Activated CD4-positive, alpha-beta T cell treated with anti-CD3 and anti-CD28 coated beads, Interleukin-2, Interleukin-4, amounts not matched to agents 100 ng/mL and 50 ng/mL, durations not matched to agents 16 hours and 8 hours (primary cell): ENCODE measurements at regions not wholly inside any gene's neighbourhood (a gene's known extent, or its start where the extent isn't known, plus 50 kb on each side); places are given as distances from the start of the nearest gene placed in this dataset.
A peak's percentile ranks its signal among the peaks of the same experiment; 100 is the strongest.
"Not testable (repeated sequence)": the region's sequence is repeated elsewhere in the genome, so short reads cannot be mapped to it uniquely, and the experiment has no call there.

Experiments used
- DNase-seq: peaks from one replicate; pipeline ENCODE4 v3.0.0-alpha.2; 2020; ENCODE audit warnings: low spot score

DNA sequence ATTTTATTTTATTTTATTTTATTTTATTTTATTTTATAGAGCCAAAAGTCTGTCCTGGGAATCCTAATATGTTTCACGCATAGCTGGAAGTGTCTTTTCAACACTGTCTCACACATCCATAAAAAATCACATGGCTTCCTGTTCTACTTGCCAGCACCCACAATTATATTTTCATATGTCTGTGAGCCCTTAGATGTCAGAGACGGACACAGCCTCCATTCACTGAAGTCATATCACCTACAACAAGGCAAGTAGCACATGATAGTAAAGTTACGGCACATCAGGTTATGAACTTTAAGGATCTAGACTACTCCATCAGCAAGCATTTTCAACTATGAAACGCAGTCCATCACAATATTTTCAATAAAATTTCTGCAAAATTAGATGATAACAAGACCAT lies 168.4 kb downstream of the ZIC4 start:
- DNase-seq = no peak

DNA sequence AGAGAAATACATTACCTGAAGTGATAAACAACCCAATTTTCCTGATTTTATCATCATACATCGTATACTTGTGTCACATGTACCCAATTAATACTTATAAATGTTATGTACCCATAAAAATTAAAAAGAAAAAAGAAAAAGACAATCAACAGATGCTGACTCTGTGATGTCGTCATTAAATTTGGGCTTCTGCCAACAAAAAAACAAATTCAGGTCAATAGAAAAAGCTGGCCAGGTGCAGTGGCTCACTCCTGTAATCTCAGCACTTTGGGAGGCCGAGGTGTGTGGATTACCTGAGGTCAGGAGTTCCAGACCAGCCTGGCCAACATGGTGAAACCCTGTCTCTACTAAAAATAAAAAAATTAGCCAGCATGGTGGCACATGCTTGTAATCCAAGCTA lies 174.4 kb downstream of the ZIC4 start:
- DNase-seq = not testable (repeated sequence)

DNA sequence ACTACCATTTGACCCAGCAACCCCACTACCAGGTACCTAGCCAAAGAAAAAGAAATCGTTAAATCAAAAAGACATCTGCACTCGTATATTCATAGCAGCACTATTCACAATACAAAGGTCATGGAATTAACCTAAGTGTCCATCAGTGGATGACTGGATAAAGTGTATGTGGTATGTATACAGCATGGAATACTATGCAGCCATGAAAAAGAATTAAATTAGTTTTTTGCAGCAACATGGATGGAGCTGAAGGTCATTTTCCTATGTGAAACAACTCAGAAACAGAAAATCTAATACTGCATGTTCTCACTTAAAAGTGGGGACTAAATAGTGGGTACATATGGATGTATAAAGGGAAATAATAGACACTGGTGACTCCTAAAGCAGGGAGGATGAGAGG lies 175.2 kb downstream of the ZIC4 start:
- DNase-seq = no peak

DNA sequence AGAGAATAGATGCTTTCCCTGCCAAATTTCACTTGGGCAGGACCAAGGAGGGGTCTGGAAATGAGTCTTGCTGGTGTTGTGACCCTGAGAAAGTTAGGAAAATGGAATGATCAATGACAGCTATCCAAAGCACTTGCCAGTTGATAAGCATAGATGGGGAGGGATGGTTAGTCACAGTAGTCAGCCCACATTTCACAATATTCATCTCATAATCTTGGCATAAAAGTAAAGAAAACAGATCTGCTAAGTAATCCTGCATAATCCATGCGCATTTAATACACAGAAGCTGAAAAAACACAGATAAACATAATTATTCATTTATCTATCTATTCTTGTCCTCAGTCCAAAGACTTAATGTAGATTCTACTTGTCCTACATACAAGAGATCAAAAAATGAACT lies 184.1 kb downstream of the ZIC4 start:
- DNase-seq = no peak

DNA sequence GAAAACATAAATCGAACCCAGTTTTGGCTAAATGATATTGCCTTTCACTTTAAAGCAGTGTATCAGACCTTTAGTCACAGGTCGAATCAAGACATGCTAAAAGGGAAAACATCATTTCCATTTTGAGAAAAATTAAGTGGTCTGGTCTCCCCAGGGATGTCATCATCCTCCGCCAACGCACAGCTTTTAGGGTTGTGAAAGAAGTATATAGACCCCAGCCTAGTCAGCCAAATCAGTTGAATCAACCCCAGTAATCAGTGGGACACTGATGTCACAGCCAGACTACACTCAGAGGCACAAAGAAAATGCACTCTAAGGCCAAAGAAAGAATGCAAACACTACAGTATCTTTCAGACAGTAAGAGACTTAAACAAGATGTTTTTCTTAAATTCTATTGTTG lies 187.4 kb downstream of the ZIC4 start:
- DNase-seq = no peak

DNA sequence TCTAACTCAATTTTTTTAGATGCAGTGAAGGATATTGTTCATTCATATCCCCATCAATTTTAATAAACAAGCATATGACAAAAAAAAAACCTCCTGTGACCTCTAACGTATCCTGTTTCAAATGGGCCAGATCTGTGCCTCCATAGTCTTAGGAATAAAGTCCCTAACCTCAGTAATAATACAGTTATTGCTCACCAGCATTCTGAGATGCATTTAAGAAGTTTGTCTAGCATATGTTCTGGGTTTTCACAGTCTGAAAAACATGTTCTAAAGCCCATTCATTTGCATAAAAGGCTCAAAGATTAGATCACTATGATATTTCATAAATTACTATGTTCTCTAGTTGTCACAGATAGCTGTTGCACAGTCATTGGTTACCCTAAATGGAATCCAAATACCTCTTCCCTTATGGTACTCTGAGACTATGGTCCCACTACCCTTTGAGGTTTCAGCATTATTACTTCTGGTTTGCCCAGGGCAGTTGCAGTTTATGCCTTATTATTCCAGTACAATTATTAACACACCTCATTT lies 190.1 kb downstream of the ZIC4 start:
- no peak for DNase-seq

DNA sequence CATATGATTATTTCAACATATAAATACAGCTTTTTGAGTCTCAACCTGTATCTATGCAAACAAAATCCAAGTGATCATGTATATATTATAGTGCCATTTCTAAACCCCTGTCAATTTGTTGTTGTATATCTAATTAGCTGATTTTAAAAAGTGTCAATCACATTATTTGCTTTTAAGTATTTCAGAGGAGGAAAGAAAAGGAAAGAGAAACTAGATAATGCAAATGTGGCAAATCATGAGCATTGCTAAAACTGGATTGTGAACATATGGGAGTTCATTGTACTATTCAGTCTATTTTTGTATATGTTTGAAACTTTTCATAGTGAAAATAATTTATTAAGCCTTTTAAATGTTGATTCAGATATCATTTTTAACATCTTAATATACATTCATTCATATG lies 190.7 kb downstream of the ZIC4 start:
- no peak for DNase-seq

DNA sequence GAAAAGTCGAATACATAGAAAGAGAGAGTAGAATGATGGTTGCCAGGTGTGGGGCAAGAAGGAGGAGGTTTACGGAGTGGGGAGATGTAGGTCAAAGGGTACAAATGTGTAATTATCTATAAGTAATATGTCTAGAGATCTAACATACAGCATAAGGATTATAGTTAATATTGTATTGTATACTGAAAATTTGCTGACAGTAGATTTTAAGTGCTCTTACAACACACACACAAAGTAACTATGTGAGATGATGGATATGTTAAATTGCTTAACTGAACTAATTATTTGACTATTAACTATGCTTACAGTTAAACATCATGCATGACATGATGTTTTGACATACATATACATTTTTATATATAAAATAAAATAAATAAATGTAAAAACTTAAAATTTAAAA lies 192.7 kb downstream of the ZIC4 start:
- no peak for DNase-seq

DNA sequence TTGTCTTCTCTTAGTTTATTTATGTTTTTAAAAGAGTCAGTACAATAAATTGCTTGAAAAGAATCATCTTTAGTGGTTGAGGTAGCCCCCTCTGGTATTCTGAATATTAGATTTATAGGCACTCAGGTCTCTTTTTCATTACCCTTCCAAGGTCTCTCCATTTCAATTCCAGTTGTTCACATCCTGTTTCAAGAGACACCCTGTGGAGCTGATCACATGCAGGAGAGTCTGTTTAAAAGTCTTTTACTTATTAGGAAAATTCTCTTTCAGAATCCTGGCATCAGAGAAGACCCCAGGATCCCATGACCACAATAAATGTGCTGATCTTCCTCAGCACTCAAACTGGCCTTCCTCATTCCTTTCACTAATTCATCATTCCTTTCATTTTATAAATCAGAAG lies 195.7 kb downstream of the ZIC4 start:
- no peak for DNase-seq

DNA sequence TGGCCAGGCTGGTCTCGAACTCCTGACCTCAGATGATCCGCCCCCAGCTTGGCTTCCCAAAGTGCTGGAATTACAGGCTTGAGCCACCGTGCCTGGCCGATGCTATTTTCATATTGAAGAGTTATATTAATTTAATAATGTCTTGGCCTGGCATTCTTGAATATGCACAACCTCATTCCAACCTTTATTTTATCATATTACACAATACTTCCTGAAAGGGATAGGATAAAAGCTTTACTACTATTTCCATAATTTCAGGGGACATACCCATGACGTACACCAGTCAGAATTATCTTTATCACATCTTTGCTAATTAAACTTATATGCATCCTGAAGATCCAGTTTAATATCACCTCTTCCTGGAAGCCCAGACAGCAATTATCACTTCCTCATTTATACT lies 205.3 kb downstream of the ZIC4 start:
- no peak for DNase-seq

DNA sequence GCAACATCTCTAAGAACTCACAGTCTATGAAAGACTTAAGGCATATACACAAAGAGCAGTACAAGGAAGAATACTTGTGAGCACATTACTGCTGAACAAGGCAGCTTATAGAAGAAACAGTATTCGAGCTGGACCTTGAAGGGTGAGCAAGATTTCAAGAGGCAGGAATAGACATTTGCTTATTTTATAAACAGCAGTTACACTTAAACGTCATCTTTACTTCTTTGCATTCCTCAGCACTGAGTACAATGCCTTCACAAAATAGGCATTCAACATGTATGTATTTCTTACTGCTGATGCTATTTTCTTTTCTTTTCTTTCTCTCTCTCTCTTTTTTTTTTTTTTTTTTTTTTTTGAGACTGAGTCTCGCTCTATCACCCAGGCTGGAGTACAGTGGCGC lies 205.8 kb downstream of the ZIC4 start:
- DNase-seq = no peak

DNA sequence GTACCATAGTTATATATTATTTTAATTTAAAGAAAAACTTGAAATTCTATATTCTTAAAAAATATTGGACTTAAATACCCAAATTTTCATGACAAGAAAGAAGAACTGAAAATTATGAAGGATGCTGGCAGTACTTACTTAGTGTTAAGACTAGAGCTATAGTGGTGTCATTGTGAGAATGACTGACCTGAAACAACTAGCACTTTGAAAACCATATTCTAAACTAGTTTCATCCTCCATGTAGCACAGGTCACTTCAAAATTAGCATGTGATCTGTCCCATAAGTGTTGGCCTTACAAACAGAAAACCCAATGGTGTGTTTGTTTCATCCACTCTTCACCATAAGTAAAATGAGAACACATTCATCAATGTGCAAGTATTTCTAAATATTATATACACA lies 208.6 kb downstream of the ZIC4 start:
- no peak for DNase-seq

DNA sequence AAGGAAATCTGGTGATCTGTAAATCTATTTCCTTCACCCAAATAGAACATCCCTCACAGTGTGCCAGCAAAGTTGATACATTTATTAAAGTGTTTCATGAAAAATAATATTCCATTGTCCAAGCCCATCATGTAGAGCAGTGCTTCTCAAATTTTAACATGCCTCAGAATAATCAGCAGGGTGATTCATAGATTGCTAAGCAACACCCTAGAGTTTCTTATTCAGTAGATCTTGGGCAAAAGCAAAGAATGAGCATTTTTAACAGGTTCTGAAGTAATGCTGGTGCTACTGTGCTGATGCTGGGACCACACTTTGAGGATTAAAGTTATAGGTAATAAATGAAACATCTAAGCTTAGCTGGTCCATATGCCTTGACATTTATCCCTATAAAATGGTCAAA lies 210.5 kb downstream of the ZIC4 start:
- DNase-seq = no peak

DNA sequence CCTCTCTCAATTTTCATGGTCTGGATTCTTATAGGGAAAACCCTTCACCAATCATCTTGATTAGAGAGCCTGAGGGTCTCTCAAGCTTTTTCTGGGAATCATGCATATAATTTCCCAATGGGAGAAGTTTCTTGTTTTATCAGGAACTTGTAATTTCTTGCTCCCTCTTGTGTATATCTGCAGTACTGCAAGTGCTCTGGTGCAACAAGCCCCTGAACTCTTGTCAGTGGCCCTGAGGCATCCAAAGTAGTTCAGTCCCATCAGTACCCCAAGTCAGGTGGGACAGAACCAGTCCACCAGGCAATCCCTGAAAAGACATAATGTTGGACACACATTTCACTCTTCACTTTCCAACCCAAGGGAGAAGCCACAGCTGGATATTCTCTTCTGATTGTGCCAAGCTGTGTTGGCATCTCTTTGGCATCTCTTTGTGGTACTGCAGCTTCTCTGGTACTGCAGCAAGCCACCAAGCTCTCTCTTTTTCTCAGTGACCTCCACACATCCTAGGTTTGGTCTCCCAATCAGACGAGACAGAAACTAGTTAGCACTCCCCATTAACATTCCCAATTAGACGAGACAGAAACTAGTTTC lies 214.5 kb downstream of the ZIC4 start:
- peak; percentile 25 for DNase-seq

DNA sequence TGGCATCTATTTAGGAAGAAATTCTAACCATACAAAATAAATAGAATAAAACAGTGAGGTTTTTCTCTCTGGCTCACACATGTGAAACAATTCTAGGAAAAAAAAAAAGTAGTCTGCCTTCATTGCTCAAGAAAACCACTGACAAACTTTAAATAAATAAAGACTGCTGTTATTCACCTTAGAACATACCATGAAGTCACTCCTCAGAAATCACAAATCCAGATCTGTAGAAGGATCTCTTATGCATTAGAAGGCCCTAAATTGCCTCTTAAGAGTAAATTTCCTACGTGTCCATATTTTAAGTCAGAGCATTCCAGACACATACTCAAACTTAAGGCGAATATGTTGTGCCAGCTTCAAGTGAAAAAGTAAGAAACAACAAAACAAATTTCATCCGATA lies 217.3 kb downstream of the ZIC4 start:
- DNase-seq = no peak

DNA sequence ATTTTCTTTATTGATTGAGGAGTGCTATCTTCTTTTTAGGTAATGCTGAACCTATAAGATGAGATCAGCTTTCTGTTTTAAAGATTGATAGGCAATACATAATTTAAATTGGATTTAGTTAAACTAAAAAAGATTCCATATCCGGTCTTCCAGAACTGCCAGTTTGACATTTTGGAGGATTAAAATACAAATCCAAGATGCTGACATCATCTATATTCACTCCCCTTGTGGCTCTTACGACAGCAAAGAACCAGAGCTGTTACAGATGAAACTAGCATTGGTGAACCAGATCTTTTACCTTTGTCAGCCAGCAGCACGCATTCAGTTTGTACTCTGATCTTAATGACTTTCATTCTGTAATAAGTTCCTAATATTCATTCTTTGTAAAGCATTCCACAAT lies 218.7 kb downstream of the ZIC4 start:
- DNase-seq = no peak

DNA sequence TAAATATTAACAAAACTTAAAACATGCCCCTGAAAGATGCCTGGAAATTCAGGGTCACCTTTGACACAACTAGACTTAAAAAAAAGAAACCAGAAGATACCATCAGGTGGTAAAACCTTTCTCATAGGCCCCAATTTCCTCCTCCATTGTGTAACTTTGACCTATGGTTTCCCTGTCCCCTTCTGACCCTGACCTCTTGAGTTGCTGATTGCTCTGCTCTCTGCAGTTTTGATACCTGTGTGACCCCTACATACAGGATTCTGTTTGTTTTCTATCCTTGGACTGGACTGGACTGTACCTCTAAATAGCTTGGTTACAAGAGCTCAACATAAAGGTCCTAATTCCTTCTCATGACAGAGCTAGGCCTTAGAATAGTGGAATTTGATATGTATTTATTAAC lies 220.6 kb downstream of the ZIC4 start:
- DNase-seq = no peak

DNA sequence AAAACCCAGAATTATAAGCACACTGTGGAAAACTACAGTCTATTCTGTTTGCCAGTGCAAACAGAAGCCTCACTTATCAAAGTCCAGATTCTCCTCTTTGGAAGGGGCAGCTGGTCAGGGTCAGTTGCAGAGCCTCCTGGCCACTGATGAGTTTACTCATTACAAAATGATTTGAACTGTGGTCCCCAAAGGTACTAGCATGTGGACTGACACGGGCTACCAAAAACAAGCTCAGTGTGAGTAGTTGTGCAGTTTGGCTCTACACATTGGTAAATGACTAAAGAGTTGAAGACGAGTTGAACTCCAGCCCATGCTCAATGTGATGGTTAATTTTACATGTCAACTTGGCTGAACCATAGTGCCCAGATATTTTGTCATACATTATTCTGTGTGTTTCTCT lies 221.5 kb downstream of the ZIC4 start:
- DNase-seq = no peak

DNA sequence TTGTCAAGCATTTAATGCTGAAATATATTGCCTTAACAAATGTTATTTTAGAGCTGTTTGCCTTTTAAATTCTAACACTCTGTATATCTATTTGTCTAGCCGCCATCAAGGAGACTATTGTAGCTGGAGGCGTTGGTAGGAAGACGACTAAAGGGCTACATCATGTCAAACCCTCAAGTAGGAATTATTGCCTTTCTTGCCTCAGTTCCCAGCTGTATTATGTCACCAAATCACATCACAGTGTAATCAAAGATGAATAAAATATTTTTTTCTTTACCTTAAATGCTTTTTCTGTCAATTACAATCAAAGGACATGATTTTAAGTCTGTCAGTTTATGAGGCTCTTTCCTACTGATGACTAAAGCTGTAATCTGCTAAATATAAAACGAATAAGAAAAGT lies 233.1 kb downstream of the ZIC4 start:
- no peak for DNase-seq

DNA sequence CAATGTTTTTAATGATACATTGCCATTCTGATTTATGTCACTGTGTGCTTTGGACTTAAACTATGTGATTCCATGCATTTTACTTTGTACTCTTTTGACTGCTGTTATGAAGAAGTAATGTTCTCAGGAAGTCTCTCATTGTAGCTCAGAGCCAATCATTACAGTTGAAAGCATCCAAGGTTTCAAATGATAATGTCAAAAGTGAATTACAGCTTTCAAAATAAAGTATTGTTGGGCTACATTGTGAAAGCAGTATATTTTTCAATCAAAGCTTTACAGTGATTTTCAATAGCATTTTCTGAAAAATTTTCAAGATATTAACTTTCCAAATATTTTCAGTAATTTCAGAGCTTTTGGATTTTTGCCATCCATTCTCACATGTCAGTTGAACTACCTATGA lies 243.6 kb downstream of the ZIC4 start:
- DNase-seq = no peak

DNA sequence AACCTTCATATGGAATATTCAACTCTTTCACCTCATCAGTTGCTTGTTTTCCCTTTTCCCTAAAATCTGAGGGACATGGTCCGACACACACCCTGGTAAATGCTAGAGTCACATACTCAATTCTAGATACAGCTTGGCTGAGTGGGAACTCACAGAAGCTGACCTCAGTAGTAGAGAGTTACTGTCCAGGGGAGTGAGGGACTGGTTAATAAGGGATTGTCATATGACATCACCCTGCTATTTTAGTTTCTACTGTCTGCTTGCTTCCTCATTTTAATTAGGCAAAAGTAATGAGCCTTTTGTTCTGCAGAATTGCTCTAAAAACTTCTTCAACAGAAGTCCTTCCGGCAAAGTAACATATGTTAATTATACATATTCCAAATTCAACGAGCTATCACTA lies 244.5 kb downstream of the ZIC4 start:
- DNase-seq = no peak

DNA sequence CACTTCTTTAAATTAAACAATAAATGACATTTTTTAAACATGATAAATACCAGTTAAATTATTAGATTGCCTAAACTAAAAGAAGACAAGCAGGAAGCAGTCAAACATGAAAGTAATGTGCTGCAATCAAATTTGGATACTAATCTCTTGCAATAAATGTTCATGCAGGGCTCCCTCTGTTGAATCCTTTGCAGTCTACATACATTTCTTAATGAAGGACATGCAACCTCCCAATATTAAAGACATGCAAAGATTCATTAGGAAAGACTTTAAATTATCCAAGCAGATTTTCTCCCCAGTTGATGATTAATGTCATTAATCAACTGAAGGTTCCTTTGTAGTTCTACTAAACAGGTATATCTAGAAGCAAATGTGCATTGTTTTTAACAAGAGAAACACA lies 245.4 kb downstream of the ZIC4 start:
- DNase-seq = no peak

DNA sequence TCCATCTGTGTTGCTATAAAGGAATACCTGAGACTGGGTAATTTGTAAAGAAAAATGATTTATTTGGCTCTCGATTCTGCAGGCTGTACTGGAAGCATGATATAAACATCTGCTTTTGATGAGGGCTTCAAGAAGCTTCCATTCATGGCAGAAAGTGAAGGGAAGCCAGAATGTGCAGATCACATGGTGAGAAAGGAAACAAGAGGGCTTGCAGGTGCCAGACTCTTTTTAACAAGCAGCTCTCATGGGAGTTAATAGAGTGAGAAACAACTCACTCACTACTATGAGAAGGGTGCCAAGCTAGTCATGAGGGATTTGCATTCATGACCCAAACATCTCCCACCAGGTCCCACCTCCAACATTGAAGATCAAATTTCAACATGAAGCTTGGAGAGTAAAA lies 247.2 kb downstream of the ZIC4 start:
- DNase-seq = no peak

DNA sequence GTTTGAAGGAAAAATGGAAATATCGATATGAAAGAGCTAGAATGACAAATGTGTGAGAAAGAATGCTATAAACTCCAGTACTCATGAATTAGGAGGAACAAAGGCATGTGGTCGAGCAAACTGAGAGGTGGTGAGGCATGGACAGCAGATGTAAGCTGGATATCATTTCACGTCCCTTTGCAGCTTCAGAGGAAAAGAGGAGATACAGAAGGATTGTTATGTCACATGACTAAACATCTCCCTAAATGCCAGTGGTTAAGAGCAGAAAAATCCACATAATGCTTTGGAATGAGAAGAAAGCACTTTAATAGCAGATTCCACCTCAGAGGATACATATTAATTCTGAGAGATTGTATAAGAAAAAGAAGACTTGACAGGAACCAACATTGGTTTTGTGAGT lies 248.7 kb downstream of the ZIC4 start:
- no peak for DNase-seq

DNA sequence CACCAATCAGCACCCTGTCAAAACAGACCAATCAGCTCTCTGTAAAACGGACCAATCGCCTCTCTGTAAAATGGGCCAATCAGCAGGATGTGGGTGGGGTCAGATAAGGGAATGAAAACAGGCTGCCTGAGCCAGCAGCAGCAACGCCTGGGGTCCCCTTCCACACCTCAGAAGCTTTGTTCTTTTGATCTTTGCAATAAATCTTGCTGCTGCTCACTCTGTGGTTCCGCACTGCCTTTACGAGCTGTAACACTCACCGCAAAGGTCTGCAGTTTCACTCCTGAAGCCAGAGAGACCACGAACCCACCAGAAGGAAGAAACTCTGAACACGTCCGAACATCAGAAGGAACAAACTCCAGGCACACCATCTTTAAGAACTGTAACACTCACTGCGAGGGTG lies 251.4 kb downstream of the ZIC4 start:
- not testable (repeated sequence) for DNase-seq
